GM18868 (cell line): ENCODE measurements at regions not wholly inside any gene's neighbourhood (a gene's known extent, or its start where the extent isn't known, plus 50 kb on each side); places are given as distances from the start of the nearest gene placed in this dataset.
A peak's percentile ranks its signal among the peaks of the same experiment; 100 is the strongest.
"Not testable (repeated sequence)": the region's sequence is repeated elsewhere in the genome, so short reads cannot be mapped to it uniquely, and the experiment has no call there.

ENCODE experiments used
- ATAC-seq: cut with Tn5 transposase; IDR thresholded peaks from one replicate; pipeline ENCODE4 v1.9.1; 2021; ENCODE audit warnings: mild to moderate bottlenecking, moderate library complexity; ENCODE audit not compliant: unreplicated experiment

- not testable (repeated sequence) for ATAC-seq
Measured at GRCh38 chr22:22296047-22296446, 51.5 kb downstream of the VPREB1 start.

GRCh38 chr22:22297159-22297793 lies 52.7 kb downstream of the VPREB1 start:
- not testable (repeated sequence) for ATAC-seq

GRCh38 chr22:22297794-22298653 lies 53.4 kb downstream of the VPREB1 start:
- peak; percentile 62 for ATAC-seq

- ATAC-seq = not testable (repeated sequence)
Measured at GRCh38 chr22:22298654-22299009, 54.0 kb downstream of the VPREB1 start.

- not testable (repeated sequence) for ATAC-seq
Measured at GRCh38 chr22:22300511-22300910, 55.9 kb downstream of the VPREB1 start.

GRCh38 chr22:22300946-22301345 lies 56.4 kb downstream of the VPREB1 start:
- not testable (repeated sequence) for ATAC-seq

- no peak for ATAC-seq
Measured at GRCh38 chr22:22316589-22316988, 72.0 kb downstream of the VPREB1 start.

GRCh38 chr22:22318723-22319465 lies 74.3 kb downstream of the VPREB1 start:
- ATAC-seq = no peak

- ATAC-seq = peak; percentile 72
Measured at GRCh38 chr22:22321743-22322611, 77.4 kb downstream of the VPREB1 start.

- ATAC-seq = no peak
Measured at GRCh38 chr22:22322792-22323191, 78.2 kb downstream of the VPREB1 start.

- ATAC-seq = no peak
Measured at GRCh38 chr22:22327723-22328122, 83.1 kb downstream of the VPREB1 start.

- no peak for ATAC-seq
Measured at GRCh38 chr22:22329792-22330191, 85.2 kb downstream of the VPREB1 start.

GRCh38 chr22:22335640-22336039 lies 91.1 kb downstream of the VPREB1 start:
- ATAC-seq = not testable (repeated sequence)

- not testable (repeated sequence) for ATAC-seq
Measured at GRCh38 chr22:22336333-22336732, 91.7 kb downstream of the VPREB1 start.

GRCh38 chr22:22338778-22339177 lies 94.2 kb downstream of the VPREB1 start:
- ATAC-seq = not testable (repeated sequence)

GRCh38 chr22:22341736-22342135 lies 97.2 kb downstream of the VPREB1 start:
- ATAC-seq = no peak

GRCh38 chr22:22342697-22343580 lies 98.4 kb downstream of the VPREB1 start:
- ATAC-seq = no peak

GRCh38 chr22:22343581-22344296 lies 99.2 kb downstream of the VPREB1 start:
- ATAC-seq = no peak

- ATAC-seq = no peak
Measured at GRCh38 chr22:22344430-22344829, 99.8 kb downstream of the VPREB1 start.
